Liver (tissue), 3 donors: ENCODE measurements at regions not wholly inside any gene's neighbourhood (a gene's known extent, or its start where the extent isn't known, plus 50 kb on each side); places are given as distances from the start of the nearest gene placed in this dataset.

Source experiments
- EGR1 ChIP-seq, 2 donors: IDR thresholded peaks; 2 replicates each; pipeline ENCODE4 v1.6.1; 2016 to 2018; ENCODE audit warnings: antibody characterized with exemption in 2 of 2, low read depth in 2 of 2
- GABPA ChIP-seq, 2 donors: IDR thresholded peaks in 1 of 2; conservative IDR thresholded peaks in 1 of 2; 2 replicates each; pipeline ENCODE4 v1.6.1; 2016; ENCODE audit warnings: antibody characterized with exemption in 2 of 2, mild to moderate bottlenecking in 1 of 2, moderate library complexity in 1 of 2
- RAD21 ChIP-seq, 2 donors: IDR thresholded peaks; 2 replicates each; pipeline ENCODE4 v1.6.1; 2016; ENCODE audit warnings: antibody characterized with exemption in 2 of 2, mild to moderate bottlenecking in 2 of 2
- RXRA ChIP-seq, 2 donors: IDR thresholded peaks; 2 replicates each; pipeline ENCODE4 v1.6.1; 2017 to 2018; ENCODE audit warnings: antibody characterized with exemption in 2 of 2, mild to moderate bottlenecking in 1 of 2
- SP1 ChIP-seq: IDR thresholded peaks from 2 replicates; pipeline ENCODE4 v1.6.1; 2018; ENCODE audit warnings: antibody characterized with exemption, mild to moderate bottlenecking
- TAF1 ChIP-seq: conservative IDR thresholded peaks from 2 replicates; pipeline ENCODE4 v1.6.1; 2016; ENCODE audit warnings: antibody characterized with exemption, mild to moderate bottlenecking
- YY1 ChIP-seq: IDR thresholded peaks from 2 replicates; pipeline ENCODE4 v1.6.1; 2016; ENCODE audit warnings: antibody characterized with exemption, mild to moderate bottlenecking
- TF ChIP-seq, protein P1 (sequence below): fragments of 150-350 bp; IDR thresholded peaks from 2 replicates; pipeline ENCODE4 v1.5.1; 2017; ENCODE audit warnings: improper control_type of control experiment, low read depth, low read length; ENCODE audit not compliant: missing input control
- TF ChIP-seq, protein P2 (sequence below): IDR thresholded peaks from 2 replicates; pipeline ENCODE4 v1.6.1; 2016; ENCODE audit warnings: antibody characterized with exemption
- TF ChIP-seq, protein P3 (sequence below): IDR thresholded peaks from 2 replicates; pipeline ENCODE4 v1.6.1; 2016; ENCODE audit warnings: antibody characterized with exemption
- TF ChIP-seq, protein P4 (sequence below): IDR thresholded peaks from 2 replicates; pipeline ENCODE4 v1.6.1; 2016; ENCODE audit warnings: antibody characterized with exemption, mild to moderate bottlenecking
- TF ChIP-seq, protein P5 (sequence below): IDR thresholded peaks from 2 replicates; pipeline ENCODE4 v1.6.1; 2016; ENCODE audit warnings: antibody characterized with exemption
- donor health status: healthy.
- donor health status: healthy.

DNA sequence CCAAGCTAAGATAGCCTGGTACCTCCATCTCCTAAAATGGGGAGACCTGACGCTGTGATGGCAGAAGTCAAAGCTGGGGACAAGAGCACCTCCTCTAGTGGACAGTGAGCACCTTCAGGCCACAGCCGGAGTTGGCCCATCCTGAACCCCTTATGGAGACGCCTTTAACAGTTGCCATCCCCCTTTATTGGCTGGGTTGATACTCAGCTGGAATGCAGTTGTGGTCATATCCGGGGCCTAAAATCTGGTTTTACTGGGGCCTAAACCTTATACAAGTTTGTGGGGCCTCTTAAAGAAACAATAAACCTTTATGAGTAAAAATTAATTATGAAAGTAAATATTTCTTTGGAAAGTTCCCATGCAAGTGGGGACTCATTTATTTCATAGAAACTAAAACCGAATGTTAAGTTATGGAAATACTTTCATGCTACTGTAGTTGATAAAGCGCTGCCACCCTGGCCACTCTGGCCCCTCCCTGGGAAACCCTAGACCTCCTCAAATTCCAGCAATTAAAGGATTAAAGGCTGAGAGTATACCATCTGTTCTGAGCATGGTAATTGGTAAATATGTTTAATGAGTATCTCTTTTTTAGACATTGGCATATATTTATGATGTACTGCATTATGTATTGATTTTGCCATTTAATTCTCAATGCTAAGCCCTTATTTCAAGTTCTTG is 95.1 kb upstream of the SASH1 start:
- TF ChIP-seq, protein P1, sequence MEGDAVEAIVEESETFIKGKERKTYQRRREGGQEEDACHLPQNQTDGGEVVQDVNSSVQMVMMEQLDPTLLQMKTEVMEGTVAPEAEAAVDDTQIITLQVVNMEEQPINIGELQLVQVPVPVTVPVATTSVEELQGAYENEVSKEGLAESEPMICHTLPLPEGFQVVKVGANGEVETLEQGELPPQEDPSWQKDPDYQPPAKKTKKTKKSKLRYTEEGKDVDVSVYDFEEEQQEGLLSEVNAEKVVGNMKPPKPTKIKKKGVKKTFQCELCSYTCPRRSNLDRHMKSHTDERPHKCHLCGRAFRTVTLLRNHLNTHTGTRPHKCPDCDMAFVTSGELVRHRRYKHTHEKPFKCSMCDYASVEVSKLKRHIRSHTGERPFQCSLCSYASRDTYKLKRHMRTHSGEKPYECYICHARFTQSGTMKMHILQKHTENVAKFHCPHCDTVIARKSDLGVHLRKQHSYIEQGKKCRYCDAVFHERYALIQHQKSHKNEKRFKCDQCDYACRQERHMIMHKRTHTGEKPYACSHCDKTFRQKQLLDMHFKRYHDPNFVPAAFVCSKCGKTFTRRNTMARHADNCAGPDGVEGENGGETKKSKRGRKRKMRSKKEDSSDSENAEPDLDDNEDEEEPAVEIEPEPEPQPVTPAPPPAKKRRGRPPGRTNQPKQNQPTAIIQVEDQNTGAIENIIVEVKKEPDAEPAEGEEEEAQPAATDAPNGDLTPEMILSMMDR, result no peak
- TF ChIP-seq, protein P2, sequence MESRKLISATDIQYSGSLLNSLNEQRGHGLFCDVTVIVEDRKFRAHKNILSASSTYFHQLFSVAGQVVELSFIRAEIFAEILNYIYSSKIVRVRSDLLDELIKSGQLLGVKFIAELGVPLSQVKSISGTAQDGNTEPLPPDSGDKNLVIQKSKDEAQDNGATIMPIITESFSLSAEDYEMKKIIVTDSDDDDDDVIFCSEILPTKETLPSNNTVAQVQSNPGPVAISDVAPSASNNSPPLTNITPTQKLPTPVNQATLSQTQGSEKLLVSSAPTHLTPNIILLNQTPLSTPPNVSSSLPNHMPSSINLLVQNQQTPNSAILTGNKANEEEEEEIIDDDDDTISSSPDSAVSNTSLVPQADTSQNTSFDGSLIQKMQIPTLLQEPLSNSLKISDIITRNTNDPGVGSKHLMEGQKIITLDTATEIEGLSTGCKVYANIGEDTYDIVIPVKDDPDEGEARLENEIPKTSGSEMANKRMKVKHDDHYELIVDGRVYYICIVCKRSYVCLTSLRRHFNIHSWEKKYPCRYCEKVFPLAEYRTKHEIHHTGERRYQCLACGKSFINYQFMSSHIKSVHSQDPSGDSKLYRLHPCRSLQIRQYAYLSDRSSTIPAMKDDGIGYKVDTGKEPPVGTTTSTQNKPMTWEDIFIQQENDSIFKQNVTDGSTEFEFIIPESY, result no peak
- TF ChIP-seq, protein P3, sequence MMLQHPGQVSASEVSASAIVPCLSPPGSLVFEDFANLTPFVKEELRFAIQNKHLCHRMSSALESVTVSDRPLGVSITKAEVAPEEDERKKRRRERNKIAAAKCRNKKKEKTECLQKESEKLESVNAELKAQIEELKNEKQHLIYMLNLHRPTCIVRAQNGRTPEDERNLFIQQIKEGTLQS, result no peak
- TF ChIP-seq RXRA (IDR thresholded peaks at IDR 0.05) (no peak), TAF1 (no peak), YY1 (no peak), GABPA (IDR thresholded peaks at IDR 0.05 in 1 of 2, conservative IDR thresholded peaks at IDR 0.05 in 1 of 2) (no peak), SP1 (no peak), EGR1 (IDR thresholded peaks at IDR 0.05; ENCODE audit: low read depth in 2 of 2) (no peak), RAD21 (IDR thresholded peaks at IDR 0.05) (no peak)
- TF ChIP-seq, protein P4, sequence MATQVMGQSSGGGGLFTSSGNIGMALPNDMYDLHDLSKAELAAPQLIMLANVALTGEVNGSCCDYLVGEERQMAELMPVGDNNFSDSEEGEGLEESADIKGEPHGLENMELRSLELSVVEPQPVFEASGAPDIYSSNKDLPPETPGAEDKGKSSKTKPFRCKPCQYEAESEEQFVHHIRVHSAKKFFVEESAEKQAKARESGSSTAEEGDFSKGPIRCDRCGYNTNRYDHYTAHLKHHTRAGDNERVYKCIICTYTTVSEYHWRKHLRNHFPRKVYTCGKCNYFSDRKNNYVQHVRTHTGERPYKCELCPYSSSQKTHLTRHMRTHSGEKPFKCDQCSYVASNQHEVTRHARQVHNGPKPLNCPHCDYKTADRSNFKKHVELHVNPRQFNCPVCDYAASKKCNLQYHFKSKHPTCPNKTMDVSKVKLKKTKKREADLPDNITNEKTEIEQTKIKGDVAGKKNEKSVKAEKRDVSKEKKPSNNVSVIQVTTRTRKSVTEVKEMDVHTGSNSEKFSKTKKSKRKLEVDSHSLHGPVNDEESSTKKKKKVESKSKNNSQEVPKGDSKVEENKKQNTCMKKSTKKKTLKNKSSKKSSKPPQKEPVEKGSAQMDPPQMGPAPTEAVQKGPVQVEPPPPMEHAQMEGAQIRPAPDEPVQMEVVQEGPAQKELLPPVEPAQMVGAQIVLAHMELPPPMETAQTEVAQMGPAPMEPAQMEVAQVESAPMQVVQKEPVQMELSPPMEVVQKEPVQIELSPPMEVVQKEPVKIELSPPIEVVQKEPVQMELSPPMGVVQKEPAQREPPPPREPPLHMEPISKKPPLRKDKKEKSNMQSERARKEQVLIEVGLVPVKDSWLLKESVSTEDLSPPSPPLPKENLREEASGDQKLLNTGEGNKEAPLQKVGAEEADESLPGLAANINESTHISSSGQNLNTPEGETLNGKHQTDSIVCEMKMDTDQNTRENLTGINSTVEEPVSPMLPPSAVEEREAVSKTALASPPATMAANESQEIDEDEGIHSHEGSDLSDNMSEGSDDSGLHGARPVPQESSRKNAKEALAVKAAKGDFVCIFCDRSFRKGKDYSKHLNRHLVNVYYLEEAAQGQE, result no peak
- TF ChIP-seq, protein P5, sequence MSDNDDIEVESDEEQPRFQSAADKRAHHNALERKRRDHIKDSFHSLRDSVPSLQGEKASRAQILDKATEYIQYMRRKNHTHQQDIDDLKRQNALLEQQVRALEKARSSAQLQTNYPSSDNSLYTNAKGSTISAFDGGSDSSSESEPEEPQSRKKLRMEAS, result no peak
